Liver (tissue), 3 donors: ENCODE measurements at regions not wholly inside any gene's neighbourhood (a gene's known extent, or its start where the extent isn't known, plus 50 kb on each side); places are given as distances from the start of the nearest gene placed in this dataset.

Experiments
- GABPA ChIP-seq, 2 donors: IDR thresholded peaks in 1 of 2; conservative IDR thresholded peaks in 1 of 2; 2 replicates each; pipeline ENCODE4 v1.6.1; 2016; ENCODE audit warnings: antibody characterized with exemption in 2 of 2, mild to moderate bottlenecking in 1 of 2, moderate library complexity in 1 of 2
- JUND ChIP-seq, 2 donors: IDR thresholded peaks; 2 replicates each; pipeline ENCODE4 v1.6.1; 2016; ENCODE audit warnings: antibody characterized with exemption in 2 of 2
- RAD21 ChIP-seq, 2 donors: IDR thresholded peaks; 2 replicates each; pipeline ENCODE4 v1.6.1; 2016; ENCODE audit warnings: antibody characterized with exemption in 2 of 2, mild to moderate bottlenecking in 2 of 2
- REST ChIP-seq: IDR thresholded peaks from 2 replicates; pipeline ENCODE4 v1.6.1; 2016; ENCODE audit warnings: antibody characterized with exemption, mild to moderate bottlenecking
- YY1 ChIP-seq: IDR thresholded peaks from 2 replicates; pipeline ENCODE4 v1.6.1; 2016; ENCODE audit warnings: antibody characterized with exemption, mild to moderate bottlenecking
- TF ChIP-seq, protein P1 (sequence below): fragments of 150-350 bp; IDR thresholded peaks from 2 replicates; pipeline ENCODE4 v1.5.1; 2017; ENCODE audit warnings: improper control_type of control experiment, low read depth, low read length; ENCODE audit not compliant: missing input control
- TF ChIP-seq, protein P2 (sequence below): IDR thresholded peaks from 2 replicates; pipeline ENCODE4 v1.6.1; 2016; ENCODE audit warnings: antibody characterized with exemption
- donor health status: healthy.
- donor health status: healthy.

DNA sequence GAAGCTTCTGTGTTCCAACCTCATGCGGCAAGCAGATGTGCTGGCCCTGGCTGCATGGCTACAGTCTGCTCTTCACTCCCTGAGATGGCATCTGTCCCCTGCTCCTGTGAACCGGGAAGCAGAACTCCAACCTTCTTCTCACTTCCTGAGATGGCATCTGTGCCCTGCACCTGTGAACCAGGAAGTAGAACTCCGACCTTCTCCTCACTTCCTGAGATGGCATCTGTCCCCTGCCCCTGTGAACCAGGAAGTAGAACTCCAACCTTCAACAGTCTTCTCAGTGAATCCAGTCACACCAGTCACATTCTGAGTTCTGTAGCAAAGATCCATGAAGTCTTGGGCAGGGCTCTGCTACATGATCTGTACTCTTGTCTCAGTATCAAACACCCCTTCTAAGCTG, 887.2 kb upstream of the KLHL29 start:
- TF ChIP-seq REST (no peak), YY1 (no peak), GABPA (IDR thresholded peaks at IDR 0.05 in 1 of 2, conservative IDR thresholded peaks at IDR 0.05 in 1 of 2) (no peak), RAD21 (IDR thresholded peaks at IDR 0.05) (no peak), JUND (IDR thresholded peaks at IDR 0.05) (no peak)
- TF ChIP-seq, protein P1, sequence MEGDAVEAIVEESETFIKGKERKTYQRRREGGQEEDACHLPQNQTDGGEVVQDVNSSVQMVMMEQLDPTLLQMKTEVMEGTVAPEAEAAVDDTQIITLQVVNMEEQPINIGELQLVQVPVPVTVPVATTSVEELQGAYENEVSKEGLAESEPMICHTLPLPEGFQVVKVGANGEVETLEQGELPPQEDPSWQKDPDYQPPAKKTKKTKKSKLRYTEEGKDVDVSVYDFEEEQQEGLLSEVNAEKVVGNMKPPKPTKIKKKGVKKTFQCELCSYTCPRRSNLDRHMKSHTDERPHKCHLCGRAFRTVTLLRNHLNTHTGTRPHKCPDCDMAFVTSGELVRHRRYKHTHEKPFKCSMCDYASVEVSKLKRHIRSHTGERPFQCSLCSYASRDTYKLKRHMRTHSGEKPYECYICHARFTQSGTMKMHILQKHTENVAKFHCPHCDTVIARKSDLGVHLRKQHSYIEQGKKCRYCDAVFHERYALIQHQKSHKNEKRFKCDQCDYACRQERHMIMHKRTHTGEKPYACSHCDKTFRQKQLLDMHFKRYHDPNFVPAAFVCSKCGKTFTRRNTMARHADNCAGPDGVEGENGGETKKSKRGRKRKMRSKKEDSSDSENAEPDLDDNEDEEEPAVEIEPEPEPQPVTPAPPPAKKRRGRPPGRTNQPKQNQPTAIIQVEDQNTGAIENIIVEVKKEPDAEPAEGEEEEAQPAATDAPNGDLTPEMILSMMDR = no peak
- TF ChIP-seq, protein P2, sequence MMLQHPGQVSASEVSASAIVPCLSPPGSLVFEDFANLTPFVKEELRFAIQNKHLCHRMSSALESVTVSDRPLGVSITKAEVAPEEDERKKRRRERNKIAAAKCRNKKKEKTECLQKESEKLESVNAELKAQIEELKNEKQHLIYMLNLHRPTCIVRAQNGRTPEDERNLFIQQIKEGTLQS = no peak
